ENCODE measurements at regions not wholly inside any gene's neighbourhood (a gene's known extent, or its start where the extent isn't known, plus 50 kb on each side); places are given as distances from the start of the nearest gene placed in this dataset.

GRCh38 chr20:40049854-40050253 is 639.2 kb downstream of the MAFB start:
- TF ChIP-seq CTCF (IDR thresholded peaks at IDR 0.05; ENCODE audit: low read depth, low read length) (no peak), EZH2phosphoT487 (IDR thresholded peaks at IDR 0.05; ENCODE audit: low read depth) (no peak)
